HepG2 (cell line): ENCODE measurements at regions not wholly inside any gene's neighbourhood (a gene's known extent, or its start where the extent isn't known, plus 50 kb on each side); places are given as distances from the start of the nearest gene placed in this dataset.
"Not testable (repeated sequence)": the region's sequence is repeated elsewhere in the genome, so short reads cannot be mapped to it uniquely, and the experiment has no call there.

ENCODE experiments used
- ATAC-seq: fragments of 200-7000 bp; cut with Tn5 transposase; 3 replicates; pipeline ENCODE4 v1.9.1; 2020; ENCODE audit warnings: mild to moderate bottlenecking, moderate library complexity
- BruUV-seq: library from RNA; stranded (reverse); fragments of 400-500 nt; replicated peaks from 2 replicates; lab custom pipeline; 2021; lab: Mats Ljungman, UMichigan
- CTCF ChIA-PET: fragments of 300-600 bp; formaldehyde crosslinking; extraction: SDS; loops from one replicate; lab custom pipeline; 2021; ENCODE audit warnings: low total read pairs, inconsistent platforms, low intra/inter-chr PET ratio; lab: Yijun Ruan, JAX
- POLR2A ChIA-PET: fragments of 350-600 bp; sonication (Branson Sonifier 250); formaldehyde crosslinking; loops from one replicate; lab custom pipeline; 2020; ENCODE audit warnings: antibody characterized with exemption, inconsistent platforms; lab: Yijun Ruan, JAX
- DNase-seq: peaks from one replicate; pipeline ENCODE4 v3.0.0-alpha.2; 2015; ENCODE audit warnings: low spot score
- FAIRE-seq: peaks from 3 replicates; lab custom pipeline; 2011; peaks lifted over from hg19 to GRCh38; lab: Jason Lieb, UNC
- H2AFZ ChIP-seq: one replicate; pipeline ENCODE4 v1.6.1; 2011; ENCODE audit warnings: low read length, inconsistent platforms
- H3K27ac ChIP-seq: fragments of 300-600 bp; 3 replicates; pipeline ENCODE4 v1.8.0; 2011; ENCODE audit warnings: mixed run types, mild to moderate bottlenecking, mixed read lengths, low read length, inconsistent platforms; ENCODE audit not compliant: insufficient read depth; ENCODE audit errors: extremely low read length
- H3K27me3 ChIP-seq, 2 experiments: fragments of 200-600 bp in 1 of 2; 2 replicates in 1 of 2; 3 replicates in 1 of 2; pipeline versions ENCODE4 v1.6.0 to v1.8.0; 2011; ENCODE audit warnings: low read length in 2 of 2, mild to moderate bottlenecking in 2 of 2, moderate library complexity in 2 of 2, inconsistent platforms in 1 of 2; ENCODE audit not compliant: insufficient read depth in 2 of 2, control insufficient read depth in 1 of 2
- H3K36me3 ChIP-seq, 2 experiments: fragments of 200-600 bp in 1 of 2; replicated peaks in 1 of 2; 2 replicates in 1 of 2; 3 replicates in 1 of 2; pipeline versions ENCODE4 v1.5.1 to v1.8.0; 2011; ENCODE audit warnings: low read length in 2 of 2, inconsistent platforms in 1 of 2; ENCODE audit not compliant: insufficient read depth in 2 of 2, control insufficient read depth in 1 of 2
- H3K4me1 ChIP-seq: 2 replicates; pipeline ENCODE4 v1.5.1; 2012; ENCODE audit warnings: low read length, inconsistent platforms; ENCODE audit not compliant: insufficient read depth
- H3K4me2 ChIP-seq: 2 replicates; pipeline ENCODE4 v1.6.0; 2011; ENCODE audit warnings: low read depth, low read length, inconsistent platforms
- H3K4me3 ChIP-seq, 3 experiments: fragments of 200-600 bp in 1 of 3; sonication (generic), shearing (Covaris generic) in 1 of 3; replicated peaks in 1 of 3; 2 replicates each; pipeline ENCODE4 v1.5.1; 2011 to 2016; ENCODE audit warnings: low read length in 3 of 3, inconsistent platforms in 2 of 3, low read depth in 2 of 3, mild to moderate bottlenecking in 2 of 3, control low read depth in 1 of 3, mixed read lengths in 1 of 3; ENCODE audit not compliant: insufficient read depth in 1 of 3
- H3K79me2 ChIP-seq: one replicate; pipeline ENCODE4 v1.6.1; 2011; ENCODE audit warnings: low read length, inconsistent platforms; ENCODE audit not compliant: insufficient read depth
- H3K9ac ChIP-seq: 2 replicates; pipeline ENCODE4 v1.6.0; 2011; ENCODE audit warnings: mild to moderate bottlenecking, low read depth, low read length, inconsistent platforms; ENCODE audit not compliant: insufficient read depth
- H3K9me3 ChIP-seq: 2 replicates; pipeline ENCODE4 v1.5.1; 2012; ENCODE audit warnings: mild to moderate bottlenecking, low read length
- H4K20me1 ChIP-seq: 2 replicates; pipeline ENCODE4 v1.6.0; 2011; ENCODE audit warnings: inconsistent platforms, mild to moderate bottlenecking, low read length, moderate library complexity; ENCODE audit not compliant: insufficient read depth
- CAMTA2 ChIP-seq: sonication (generic); formaldehyde crosslinking; IDR thresholded peaks from 2 replicates; pipeline ENCODE4 v1.4.0; 2020; ENCODE audit warnings: mild to moderate bottlenecking, missing genetic modification reagents, borderline replicate concordance
- CREBL2 ChIP-seq: sonication (generic); formaldehyde crosslinking; IDR thresholded peaks from 2 replicates; pipeline ENCODE4 v1.8.1; 2023; ENCODE audit warnings: missing genetic modification reagents, mild to moderate bottlenecking, borderline replicate concordance
- DNMT1 ChIP-seq: sonication (generic); formaldehyde crosslinking; IDR thresholded peaks from 2 replicates; pipeline ENCODE4 v1.5.1; 2020; ENCODE audit warnings: mild to moderate bottlenecking, missing genetic modification reagents
- HHEX ChIP-seq: IDR thresholded peaks from 2 replicates; pipeline ENCODE4 v1.6.1; 2016; ENCODE audit warnings: control low read depth
- POGK ChIP-seq: sonication (generic); formaldehyde crosslinking; conservative IDR thresholded peaks from 2 replicates; pipeline ENCODE4 v1.8.0; 2022; ENCODE audit warnings: mild to moderate bottlenecking, moderate library complexity, missing genetic modification reagents
- POLR2AphosphoS2 ChIP-seq: IDR thresholded peaks from 2 replicates; pipeline ENCODE4 v1.6.1; 2011; ENCODE audit warnings: low read depth, low read length, improper control_type of control experiment
- REPIN1 ChIP-seq: sonication (generic); formaldehyde crosslinking; IDR thresholded peaks from 2 replicates; pipeline ENCODE4 v1.8.0; 2022; ENCODE audit warnings: missing genetic modification reagents, low read depth, mild to moderate bottlenecking, borderline replicate concordance
- RFXANK ChIP-seq: IDR thresholded peaks from 2 replicates; pipeline ENCODE4 v1.6.1; 2016
- TOE1 ChIP-seq: sonication (generic); formaldehyde crosslinking; IDR thresholded peaks from 2 replicates; pipeline ENCODE4 v1.4.0; 2020; ENCODE audit warnings: mild to moderate bottlenecking, missing genetic modification reagents
- WIZ ChIP-seq: sonication (generic); formaldehyde crosslinking; IDR thresholded peaks from 2 replicates; pipeline ENCODE4 v1.5.1; 2020; ENCODE audit warnings: mild to moderate bottlenecking, missing genetic modification reagents
- ZFP37 ChIP-seq: sonication (generic); formaldehyde crosslinking; IDR thresholded peaks from 2 replicates; pipeline ENCODE4 v1.4.0; 2020; ENCODE audit warnings: missing genetic modification reagents, borderline replicate concordance
- ZFP41 ChIP-seq: sonication (generic); formaldehyde crosslinking; IDR thresholded peaks from 2 replicates; pipeline ENCODE4 v1.4.0; 2020; ENCODE audit warnings: mild to moderate bottlenecking, missing genetic modification reagents, borderline replicate concordance
- ZFP62 ChIP-seq: sonication (generic); formaldehyde crosslinking; IDR thresholded peaks from 2 replicates; pipeline ENCODE4 v1.4.0; 2020; ENCODE audit warnings: missing genetic modification reagents
- ZKSCAN1 ChIP-seq: fragments of 150-350 bp; IDR thresholded peaks from 2 replicates; pipeline ENCODE4 v1.6.1; 2014; ENCODE audit warnings: low read length
- ZNF432 ChIP-seq: sonication (generic); formaldehyde crosslinking; IDR thresholded peaks from 2 replicates; pipeline ENCODE4 v1.5.0; 2020; ENCODE audit warnings: missing genetic modification reagents, mild to moderate bottlenecking, borderline replicate concordance
- ZNF446 ChIP-seq: sonication (generic); formaldehyde crosslinking; IDR thresholded peaks from 2 replicates; pipeline ENCODE4 v1.5.0; 2020; ENCODE audit warnings: mild to moderate bottlenecking, missing genetic modification reagents
- ZNF629 ChIP-seq: sonication (generic); formaldehyde crosslinking; conservative IDR thresholded peaks from 2 replicates; pipeline ENCODE4 v1.5.0; 2020; ENCODE audit warnings: missing genetic modification reagents
- WGBS: methylation state at CpG from one replicate; pipeline ENCODE4 v1.1.6; 2017; ENCODE audit warnings: low lambda C conversion rate; 5-methylcytosine and 5-hydroxymethylcytosine counted together
- in situ Hi-C: cut with HindIII; loops from 2 replicates; pipeline ENCODE4 v1.10.0; 2017; ENCODE audit warnings: low pct_unique_long_range_greater_than_20kb; ENCODE audit not compliant: extremely low pct_ligation_motif_present
- intact Hi-C: fragments of 100-400 bp; cut with micrococcal nuclease; formaldehyde crosslinking; loops from one replicate; pipeline ENCODE4 v1.10.0; 2022; ENCODE audit not compliant: unreplicated experiment

GRCh38 chr4:135411251-135411650, 1209.7 kb upstream of the PABPC4L start:
- Histone ChIP-seq H4K20me1 (no peaks in the 10 kb centered on the region), H3K36me3 (no peaks in the 10 kb centered on the region), H3K9me3 (peaks cover 7% of the 10 kb centered on the region; the same call in 1 of the 2 replicates), H3K27ac (no peak overlapping the region), H3K79me2 (no peaks in the 10 kb centered on the region), H3K4me3 (no peak overlapping the region), H3K4me1 (no peaks in the 10 kb centered on the region), H2AFZ (no peak overlapping the region), H3K27me3 (no peaks in the 10 kb centered on the region), H3K4me2 (no peak overlapping the region), H3K9ac (no peak overlapping the region)
- ChIA-PET CTCF (no interaction called here), POLR2A (no interaction called here)
- DNase-seq = no peak
- 21% methylated on average over 2 of the region's 2 CpGs for WGBS
- intact Hi-C loops (no loop called here), in situ Hi-C loops (no loop called here)
- no peak for ATAC-seq
- FAIRE-seq = no peak
- TF ChIP-seq WIZ (CRISPR knock-in tag) (no peak), TOE1 (CRISPR knock-in tag) (no peak), DNMT1 (CRISPR knock-in tag) (no peak), POGK (CRISPR knock-in tag) (no peak), ZFP62 (CRISPR knock-in tag) (no peak), RFXANK (CRISPR knock-in tag) (no peak), ZKSCAN1 (no peak), ZFP41 (CRISPR knock-in tag) (no peak), ZNF629 (CRISPR knock-in tag) (no peak), CREBL2 (CRISPR knock-in tag) (no peak), ZNF446 (no peak), ZNF432 (CRISPR knock-in tag) (no peak), REPIN1 (CRISPR knock-in tag) (no peak), HHEX (CRISPR knock-in tag) (no peak), POLR2AphosphoS2 (no peak), CAMTA2 (CRISPR knock-in tag) (no peak), ZFP37 (CRISPR knock-in tag) (no peak)
- BruUV-seq = no TSS peak

GRCh38 chr4:135409261-135409660, 1207.7 kb upstream of the PABPC4L start:
- H2AFZ ChIP-seq, H3K9ac ChIP-seq, H3K79me2 ChIP-seq, CTCF ChIA-PET, DNase-seq, H3K4me3 ChIP-seq, in situ Hi-C loops, FAIRE-seq, H4K20me1 ChIP-seq, H3K27me3 ChIP-seq, H3K27ac ChIP-seq, H3K4me2 ChIP-seq, intact Hi-C loops, H3K9me3 ChIP-seq, ATAC-seq, BruUV-seq, POLR2A ChIA-PET, H3K4me1 ChIP-seq, H3K36me3 ChIP-seq: not testable (repeated sequence)
- WGBS = 61% methylated on average over 4 of the region's 4 CpGs
